ENCODE measurements at regions not wholly inside any gene's neighbourhood (a gene's known extent, or its start where the extent isn't known, plus 50 kb on each side); places are given as distances from the start of the nearest gene placed in this dataset.

DNA sequence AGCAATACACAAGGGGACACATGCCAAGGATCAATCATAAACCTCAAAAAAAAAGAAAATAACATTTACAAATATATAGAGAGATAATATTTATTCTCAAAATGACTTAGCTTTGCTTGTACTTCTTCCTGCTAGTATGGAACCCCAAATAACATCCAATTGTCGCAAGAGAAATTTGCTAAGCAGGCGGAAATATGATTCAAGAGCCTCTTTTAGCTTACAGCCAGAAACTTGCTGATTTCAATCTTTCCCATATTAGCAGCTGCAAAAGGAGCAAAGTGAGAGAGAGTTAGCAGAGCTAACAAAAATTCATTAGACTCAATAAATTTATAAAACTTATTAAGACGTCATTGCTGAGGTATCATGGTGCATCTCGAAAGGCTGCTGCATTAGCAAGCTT lies 294.9 kb downstream of the FSIP2 start:
- H3K79me2 ChIP-seq (ENCODE audit: control insufficient read depth, insufficient read depth, low read length): no peaks in the 10 kb centered on the region
- intact Hi-C loops (cut with micrococcal nuclease) (no loop called here), in situ Hi-C loops (cut with MboI) (no loop called here)
- H3K9ac ChIP-seq (ENCODE audit: insufficient read depth in 1 of 2, low read depth in 2 of 2, low read length in 2 of 2): no peak overlapping the region
- H4K20me1 ChIP-seq (replicated peaks; ENCODE audit: control insufficient read depth, insufficient read depth, low read length): no peaks in the 10 kb centered on the region
- no peak overlapping the region for H2AFZ ChIP-seq (ENCODE audit: low read depth, low read length)
- H3K27ac ChIP-seq (ENCODE audit: extremely low read depth, low read depth, low read length): no peak overlapping the region
- no peak for TF ChIP-seq TAF9B (IDR thresholded peaks at IDR 0.05; ENCODE audit: partially characterized antibody)
- no peak for TF ChIP-seq SOX6 (IDR thresholded peaks at IDR 0.05)
- TF ChIP-seq PHB (CRISPR knock-in tag; IDR thresholded peaks at IDR 0.05): no peak
- no peak for TF ChIP-seq ZNF354B (CRISPR knock-in tag; IDR thresholded peaks at IDR 0.05)
- H3K27me3 ChIP-seq (ENCODE audit: control insufficient read depth in 2 of 2, insufficient read depth in 2 of 2, low read length in 2 of 2): no peaks in the 10 kb centered on the region
- 0% methylated on average over 4 of the region's 4 CpGs for WGBS (ENCODE audit: insufficient coverage, low coverage, missing lambda C conversion rate)
- no peak overlapping the region for H3K4me2 ChIP-seq (ENCODE audit: insufficient read depth, low read length)
- ATAC-seq (no peak), FAIRE-seq (no peak), DNase-seq (ENCODE audit: extremely low read depth in 1 of 4, low spot score in 3 of 4) (no peak)
- no peaks in the 10 kb centered on the region for H3K4me1 ChIP-seq (replicated peaks in 1 of 2; ENCODE audit: control insufficient read depth in 2 of 2, insufficient read depth in 2 of 2, low read length in 2 of 2)
- H3K9me1 ChIP-seq (ENCODE audit: control insufficient read depth, insufficient read depth, low read length): no peaks in the 10 kb centered on the region
- H3K4me3 ChIP-seq: no peak overlapping the region
- H3K9me3 ChIP-seq (replicated peaks; ENCODE audit: control insufficient read depth, insufficient read depth, low read depth, low read length): no peaks in the 10 kb centered on the region
- CTCF ChIA-PET (ENCODE audit: low intra/inter-chr PET ratio): no interaction called here
- no peaks in the 10 kb centered on the region for H3K36me3 ChIP-seq (ENCODE audit: control insufficient read depth, insufficient read depth, low read length)
- BruUV-seq (replicated peaks): no TSS peak
- POLR2A ChIA-PET: no interaction called here

- H4K20me1 ChIP-seq (replicated peaks; ENCODE audit: control insufficient read depth, insufficient read depth, low read length): no peaks in the 10 kb centered on the region
- no peak for TF ChIP-seq NCOR1 (IDR thresholded peaks at IDR 0.05)
- BruUV-seq (replicated peaks): no TSS peak
- ChIA-PET CTCF (ENCODE audit: low intra/inter-chr PET ratio) (no interaction called here), POLR2A (no interaction called here)
- no peak overlapping the region for H3K4me3 ChIP-seq
- no peak overlapping the region for H2AFZ ChIP-seq (ENCODE audit: low read depth, low read length)
- intact Hi-C loops (cut with micrococcal nuclease): no loop called here
- no peak overlapping the region for H3K27ac ChIP-seq (ENCODE audit: extremely low read depth, low read depth, low read length)
- FAIRE-seq (no peak), DNase-seq (ENCODE audit: extremely low read depth in 1 of 4, low spot score in 3 of 4) (no peak), ATAC-seq (no peak)
- in situ Hi-C loops (cut with MboI): no loop called here
- H3K27me3 ChIP-seq (ENCODE audit: control insufficient read depth in 2 of 2, insufficient read depth in 2 of 2, low read length in 2 of 2): no peaks in the 10 kb centered on the region
- no peak overlapping the region for H3K9ac ChIP-seq (ENCODE audit: insufficient read depth in 1 of 2, low read depth in 2 of 2, low read length in 2 of 2)
- H3K79me2 ChIP-seq (ENCODE audit: control insufficient read depth, insufficient read depth, low read length): no peaks in the 10 kb centered on the region
- no peaks in the 10 kb centered on the region for H3K4me1 ChIP-seq (replicated peaks in 1 of 2; ENCODE audit: control insufficient read depth in 2 of 2, insufficient read depth in 2 of 2, low read length in 2 of 2)
- H3K9me1 ChIP-seq (ENCODE audit: control insufficient read depth, insufficient read depth, low read length): no peaks in the 10 kb centered on the region
- H3K9me3 ChIP-seq (replicated peaks; ENCODE audit: control insufficient read depth, insufficient read depth, low read depth, low read length): peaks cover 2% of the 10 kb centered on the region; the same call in 1 of the 2 replicates
- H3K4me2 ChIP-seq (ENCODE audit: insufficient read depth, low read length): no peak overlapping the region
- 2% methylated on average over 2 of the region's 2 CpGs for WGBS (ENCODE audit: insufficient coverage, low coverage, missing lambda C conversion rate)
- no peaks in the 10 kb centered on the region for H3K36me3 ChIP-seq (ENCODE audit: control insufficient read depth, insufficient read depth, low read length)
Observed at GRCh38 chr2:186036862-186037449, 298.4 kb downstream of the FSIP2 start.
